ENCODE measurements at regions not wholly inside any gene's neighbourhood (a gene's known extent, or its start where the extent isn't known, plus 50 kb on each side); places are given as distances from the start of the nearest gene placed in this dataset.

DNA sequence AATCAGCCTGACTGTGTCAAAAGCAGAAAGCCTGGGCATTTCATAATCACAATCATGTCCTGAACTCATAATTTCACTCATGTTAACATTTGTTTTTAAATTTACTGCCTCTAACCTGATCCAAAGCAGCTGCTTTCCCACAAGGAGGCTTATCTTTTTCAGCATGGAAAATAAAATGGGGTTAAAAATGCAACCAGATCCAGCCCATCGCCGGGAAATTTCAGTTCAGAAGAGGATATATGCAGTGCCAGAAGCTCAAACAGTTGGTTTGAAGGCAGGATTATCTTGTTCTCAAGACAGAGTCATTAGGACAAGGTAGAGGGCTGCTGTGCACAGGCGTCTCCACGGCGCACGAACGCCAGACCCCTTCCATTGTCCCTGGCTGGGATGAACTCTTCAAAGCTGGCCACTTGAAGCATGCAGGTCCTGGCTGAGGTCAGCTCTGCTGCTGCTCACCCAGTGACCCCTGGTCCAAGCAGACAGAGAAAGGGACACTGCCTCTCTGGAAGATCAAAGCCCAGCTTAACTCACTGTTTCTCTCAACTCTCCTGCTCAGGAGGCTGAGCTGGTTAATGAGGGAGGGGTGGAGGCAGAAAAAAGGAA is 191.1 kb upstream of the HEY2 start:
- Histone ChIP-seq H3K4me1 (ENCODE audit: control insufficient read depth, low read depth, low read length) (no peaks in the 10 kb centered on the region), H3K36me3 (ENCODE audit: control insufficient read depth, insufficient read depth, low read length) (no peaks in the 10 kb centered on the region), H3K27me3 (ENCODE audit: insufficient read depth, low read length, poor library complexity) (no peaks in the 10 kb centered on the region), H3K79me1 (ENCODE audit: low read length) (no peaks in the 10 kb centered on the region), H2BK5ac (ENCODE audit: low read length) (no peak overlapping the region), H3K4ac (ENCODE audit: low read depth, low read length) (no peak overlapping the region), H3K18ac (ENCODE audit: low read length) (no peak overlapping the region), H3K4me2 (ENCODE audit: low read length) (no peak overlapping the region), H4K8ac (ENCODE audit: low read depth, low read length) (no peak overlapping the region), H3K4me3 (ENCODE audit: low read length) (no peak overlapping the region), H2AK5ac (ENCODE audit: low read length) (no peak overlapping the region), H4K5ac (ENCODE audit: low read length) (no peak overlapping the region), H3K27ac (ENCODE audit: low read depth, low read length) (no peak overlapping the region), H3K23ac (ENCODE audit: low read length) (no peak overlapping the region), H3K79me2 (ENCODE audit: control insufficient read depth, insufficient read depth, low read length) (no peaks in the 10 kb centered on the region), H2BK15ac (replicated peaks; ENCODE audit: low read depth) (no peak overlapping the region), H3K9ac (ENCODE audit: low read length) (no peak overlapping the region), H2BK120ac (ENCODE audit: low read depth, low read length) (no peak overlapping the region), H3K56ac (ENCODE audit: low read length) (no peak overlapping the region)
- WGBS (ENCODE audit: extremely low coverage, insufficient coverage, low lambda C conversion rate) = no CpG with 5 or more reads among the region's 7 CpGs
- DNase-seq = peak; percentile 19

DNA sequence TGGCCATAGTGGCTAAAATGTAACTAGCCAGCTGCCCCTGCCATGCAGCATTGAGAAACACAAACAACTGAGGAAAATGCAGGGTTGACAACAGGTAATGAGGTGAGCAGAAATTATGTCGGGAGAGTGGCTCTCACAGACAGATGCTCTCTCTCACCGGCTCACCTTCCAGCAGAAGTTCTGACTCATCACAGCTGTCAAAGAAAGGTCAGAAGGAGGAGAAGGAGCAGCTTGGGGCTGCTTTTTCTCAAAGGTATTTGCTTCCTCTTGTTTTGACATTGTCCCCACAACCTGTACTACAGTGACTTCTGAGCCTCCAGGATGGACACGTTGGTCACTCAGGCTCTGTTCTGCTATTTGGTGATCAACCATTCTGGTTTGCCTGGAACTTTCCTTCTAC is 190.5 kb upstream of the HEY2 start:
- Histone ChIP-seq H3K4me1 (ENCODE audit: control insufficient read depth, low read depth, low read length) (no peaks in the 10 kb centered on the region), H3K36me3 (ENCODE audit: control insufficient read depth, insufficient read depth, low read length) (no peaks in the 10 kb centered on the region), H3K79me2 (ENCODE audit: control insufficient read depth, insufficient read depth, low read length) (no peaks in the 10 kb centered on the region), H3K27me3 (ENCODE audit: insufficient read depth, low read length, poor library complexity) (no peaks in the 10 kb centered on the region), H3K56ac (ENCODE audit: low read length) (no peak overlapping the region), H2BK5ac (ENCODE audit: low read length) (no peak overlapping the region), H3K4ac (ENCODE audit: low read depth, low read length) (no peak overlapping the region), H3K4me2 (ENCODE audit: low read length) (no peak overlapping the region), H3K9ac (ENCODE audit: low read length) (no peak overlapping the region), H2AK5ac (ENCODE audit: low read length) (no peak overlapping the region), H3K4me3 (ENCODE audit: low read length) (no peak overlapping the region), H3K79me1 (ENCODE audit: low read length) (no peaks in the 10 kb centered on the region), H2BK120ac (ENCODE audit: low read depth, low read length) (no peak overlapping the region), H3K27ac (ENCODE audit: low read depth, low read length) (no peak overlapping the region), H3K23ac (ENCODE audit: low read length) (no peak overlapping the region), H3K18ac (ENCODE audit: low read length) (no peak overlapping the region), H4K5ac (ENCODE audit: low read length) (no peak overlapping the region), H4K8ac (ENCODE audit: low read depth, low read length) (no peak overlapping the region), H2BK15ac (replicated peaks; ENCODE audit: low read depth) (no peak overlapping the region)
- no CpG with 5 or more reads among the region's 3 CpGs for WGBS (ENCODE audit: extremely low coverage, insufficient coverage, low lambda C conversion rate)
- peak; percentile 48 for DNase-seq

DNA sequence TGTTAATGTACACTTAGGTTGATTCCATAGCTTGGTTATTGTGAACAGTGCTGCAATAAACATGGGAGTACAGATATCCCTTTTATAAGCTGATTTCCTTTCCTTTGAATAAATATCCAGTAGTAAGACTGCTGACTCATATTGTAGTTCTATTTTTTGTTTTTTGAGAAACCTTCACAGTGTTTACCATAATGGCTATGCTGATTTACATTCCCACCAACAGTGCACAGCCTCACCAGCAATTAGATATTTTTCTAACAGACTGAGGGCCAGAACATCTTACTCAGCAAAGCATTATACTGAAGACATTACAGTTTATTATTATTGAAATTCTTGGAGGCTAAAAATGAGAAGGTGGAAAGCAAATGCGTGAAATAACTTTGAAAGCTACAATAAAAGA is 187.3 kb upstream of the HEY2 start:
- Histone ChIP-seq H3K9ac (ENCODE audit: low read length) (no peak overlapping the region), H4K5ac (ENCODE audit: low read length) (no peak overlapping the region), H3K4ac (ENCODE audit: low read depth, low read length) (no peak overlapping the region), H3K23ac (ENCODE audit: low read length) (no peak overlapping the region), H2AK5ac (ENCODE audit: low read length) (no peak overlapping the region), H2BK5ac (ENCODE audit: low read length) (no peak overlapping the region), H4K8ac (ENCODE audit: low read depth, low read length) (no peak overlapping the region), H3K79me2 (ENCODE audit: control insufficient read depth, insufficient read depth, low read length) (no peaks in the 10 kb centered on the region), H2BK120ac (ENCODE audit: low read depth, low read length) (no peak overlapping the region), H3K18ac (ENCODE audit: low read length) (no peak overlapping the region), H2BK15ac (replicated peaks; ENCODE audit: low read depth) (no peak overlapping the region), H3K27ac (ENCODE audit: low read depth, low read length) (no peak overlapping the region), H3K4me1 (ENCODE audit: control insufficient read depth, low read depth, low read length) (no peaks in the 10 kb centered on the region), H3K79me1 (ENCODE audit: low read length) (no peaks in the 10 kb centered on the region), H3K36me3 (ENCODE audit: control insufficient read depth, insufficient read depth, low read length) (no peaks in the 10 kb centered on the region), H3K4me3 (ENCODE audit: low read length) (no peak overlapping the region), H3K27me3 (ENCODE audit: insufficient read depth, low read length, poor library complexity) (no peaks in the 10 kb centered on the region), H3K4me2 (ENCODE audit: low read length) (no peak overlapping the region), H3K56ac (ENCODE audit: low read length) (no peak overlapping the region)
- no peak for DNase-seq
- WGBS (ENCODE audit: extremely low coverage, insufficient coverage, low lambda C conversion rate) = no CpG with 5 or more reads among the region's 1 CpG

DNA sequence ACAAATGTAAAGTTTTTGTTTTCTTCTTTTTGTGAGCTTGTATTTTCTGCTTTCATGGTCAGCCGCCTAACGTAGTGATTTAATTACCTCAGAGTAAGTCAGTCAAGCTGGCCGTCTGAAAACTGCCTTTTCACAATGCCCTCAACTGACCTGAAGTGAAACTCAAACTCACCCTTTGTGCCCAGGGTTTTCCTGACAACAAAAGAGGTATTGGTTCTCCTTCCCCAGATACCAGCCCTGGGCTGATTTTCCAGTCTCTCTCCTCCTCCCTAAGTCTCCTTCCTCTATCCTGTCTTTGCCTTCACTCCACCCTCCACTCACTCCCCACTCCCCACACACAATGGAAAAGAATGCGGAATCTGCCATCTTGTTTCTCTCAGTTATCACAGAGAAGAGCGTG is 184.5 kb upstream of the HEY2 start:
- no peak for DNase-seq
- WGBS (ENCODE audit: extremely low coverage, insufficient coverage, low lambda C conversion rate) = no CpG with 5 or more reads among the region's 5 CpGs

DNA sequence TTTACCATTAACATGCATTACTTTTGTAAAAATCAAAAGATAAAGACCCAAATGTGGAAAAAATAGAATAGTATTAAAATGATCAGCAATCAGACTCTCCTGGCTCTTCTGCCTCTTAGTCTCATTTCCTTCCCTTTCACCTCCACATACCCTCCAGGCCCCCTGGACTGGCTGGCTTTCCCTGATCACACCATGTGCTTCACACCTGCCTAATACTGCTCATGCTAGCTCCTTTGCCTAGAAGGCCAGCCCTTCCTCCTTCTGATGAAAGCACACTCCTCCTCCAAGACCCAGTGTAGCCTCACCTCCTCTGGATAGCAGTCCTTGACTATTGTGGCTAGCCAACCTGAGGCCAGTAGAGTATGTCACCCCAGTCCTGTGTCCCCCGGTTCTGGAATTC is 182.0 kb upstream of the HEY2 start:
- Histone ChIP-seq H2BK120ac (ENCODE audit: low read depth, low read length) (no peak overlapping the region), H3K79me1 (ENCODE audit: low read length) (no peaks in the 10 kb centered on the region), H3K36me3 (ENCODE audit: control insufficient read depth, insufficient read depth, low read length) (no peaks in the 10 kb centered on the region), H4K5ac (ENCODE audit: low read length) (no peak overlapping the region), H3K4me2 (ENCODE audit: low read length) (no peak overlapping the region), H4K8ac (ENCODE audit: low read depth, low read length) (no peak overlapping the region), H3K4me3 (ENCODE audit: low read length) (no peak overlapping the region), H3K56ac (ENCODE audit: low read length) (no peak overlapping the region), H2BK15ac (replicated peaks; ENCODE audit: low read depth) (no peak overlapping the region), H3K23ac (ENCODE audit: low read length) (no peak overlapping the region), H3K4me1 (ENCODE audit: control insufficient read depth, low read depth, low read length) (peaks cover 2% of the 10 kb centered on the region), H3K9ac (ENCODE audit: low read length) (no peak overlapping the region), H3K18ac (ENCODE audit: low read length) (no peak overlapping the region), H3K79me2 (ENCODE audit: control insufficient read depth, insufficient read depth, low read length) (no peaks in the 10 kb centered on the region), H3K27ac (ENCODE audit: low read depth, low read length) (no peak overlapping the region), H2AK5ac (ENCODE audit: low read length) (no peak overlapping the region), H3K27me3 (ENCODE audit: insufficient read depth, low read length, poor library complexity) (no peaks in the 10 kb centered on the region), H2BK5ac (ENCODE audit: low read length) (no peak overlapping the region), H3K4ac (ENCODE audit: low read depth, low read length) (no peak overlapping the region)
- DNase-seq = no peak
- no CpG with 5 or more reads among the region's 1 CpG for WGBS (ENCODE audit: extremely low coverage, insufficient coverage, low lambda C conversion rate)

More for the DNA sequence above, 184.5 kb upstream of the HEY2 start:
- Histone ChIP-seq H3K27me3 (ENCODE audit: insufficient read depth, low read length, poor library complexity) (no peaks in the 10 kb centered on the region), H3K79me1 (ENCODE audit: low read length) (no peaks in the 10 kb centered on the region), H3K36me3 (ENCODE audit: control insufficient read depth, insufficient read depth, low read length) (no peaks in the 10 kb centered on the region), H3K4me3 (ENCODE audit: low read length) (no peak overlapping the region), H4K5ac (ENCODE audit: low read length) (no peak overlapping the region), H3K23ac (ENCODE audit: low read length) (no peak overlapping the region), H2AK5ac (ENCODE audit: low read length) (no peak overlapping the region), H3K4me1 (ENCODE audit: control insufficient read depth, low read depth, low read length) (peaks cover 2% of the 10 kb centered on the region), H3K27ac (ENCODE audit: low read depth, low read length) (no peak overlapping the region), H3K4me2 (ENCODE audit: low read length) (no peak overlapping the region), H3K56ac (ENCODE audit: low read length) (no peak overlapping the region), H2BK5ac (ENCODE audit: low read length) (no peak overlapping the region), H3K4ac (ENCODE audit: low read depth, low read length) (no peak overlapping the region), H3K79me2 (ENCODE audit: control insufficient read depth, insufficient read depth, low read length) (no peaks in the 10 kb centered on the region), H2BK15ac (replicated peaks; ENCODE audit: low read depth) (peak overlapping the region; percentile 3), H4K8ac (ENCODE audit: low read depth, low read length) (no peak overlapping the region), H3K18ac (ENCODE audit: low read length) (no peak overlapping the region), H2BK120ac (ENCODE audit: low read depth, low read length) (no peak overlapping the region), H3K9ac (ENCODE audit: low read length) (no peak overlapping the region)

DNA sequence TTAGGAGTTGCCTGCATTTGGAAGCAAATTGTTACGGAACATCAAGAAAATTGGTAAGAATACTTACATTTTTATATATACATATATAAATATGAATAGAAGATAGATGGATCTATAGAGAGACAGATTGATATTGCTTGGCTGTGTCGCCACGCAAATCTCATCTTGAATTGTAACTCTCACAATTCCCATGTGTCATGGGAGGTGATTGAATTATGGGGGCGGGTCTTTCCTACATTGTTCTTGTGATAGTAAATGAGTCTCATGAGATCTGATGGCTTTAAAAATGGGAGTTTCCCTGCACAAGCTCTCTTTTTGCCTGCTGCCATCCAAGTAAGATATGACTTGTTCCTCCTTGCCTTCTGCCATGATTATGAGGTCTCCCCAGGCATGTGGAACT is 180.8 kb upstream of the HEY2 start:
- H3K9ac ChIP-seq (ENCODE audit: low read length) = no peak overlapping the region
- H3K18ac ChIP-seq (ENCODE audit: low read length) = no peak overlapping the region
- no peak overlapping the region for H2AK5ac ChIP-seq (ENCODE audit: low read length)
- no peaks in the 10 kb centered on the region for H3K79me2 ChIP-seq (ENCODE audit: control insufficient read depth, insufficient read depth, low read length)
- H3K4me1 ChIP-seq (ENCODE audit: control insufficient read depth, low read depth, low read length) = peaks cover 2% of the 10 kb centered on the region
- no peaks in the 10 kb centered on the region for H3K36me3 ChIP-seq (ENCODE audit: control insufficient read depth, insufficient read depth, low read length)
- no peak overlapping the region for H3K23ac ChIP-seq (ENCODE audit: low read length)
- H3K56ac ChIP-seq (ENCODE audit: low read length) = no peak overlapping the region
- H4K5ac ChIP-seq (ENCODE audit: low read length) = no peak overlapping the region
- no peak overlapping the region for H2BK120ac ChIP-seq (ENCODE audit: low read depth, low read length)
- H3K4me3 ChIP-seq (ENCODE audit: low read length) = no peak overlapping the region
- no peak overlapping the region for H4K8ac ChIP-seq (ENCODE audit: low read depth, low read length)
- no peak overlapping the region for H3K4ac ChIP-seq (ENCODE audit: low read depth, low read length)
- no peak overlapping the region for H3K4me2 ChIP-seq (ENCODE audit: low read length)
- no peaks in the 10 kb centered on the region for H3K27me3 ChIP-seq (ENCODE audit: insufficient read depth, low read length, poor library complexity)
- no peak overlapping the region for H3K27ac ChIP-seq (ENCODE audit: low read depth, low read length)
- H2BK15ac ChIP-seq (replicated peaks; ENCODE audit: low read depth) = no peak overlapping the region
- H3K79me1 ChIP-seq (ENCODE audit: low read length) = no peaks in the 10 kb centered on the region
- WGBS (ENCODE audit: extremely low coverage, insufficient coverage, low lambda C conversion rate) = no CpG with 5 or more reads among the region's 4 CpGs
- DNase-seq = no peak
- H2BK5ac ChIP-seq (ENCODE audit: low read length) = no peak overlapping the region
